Liver (tissue), 7 donors: ENCODE measurements at regions not wholly inside any gene's neighbourhood (a gene's known extent, or its start where the extent isn't known, plus 50 kb on each side); places are given as distances from the start of the nearest gene placed in this dataset.

Source experiments
- DNase-seq: peaks from one replicate; pipeline ENCODE4 v3.0.0-alpha.2; 2017; ENCODE audit warnings: low spot score
- H3K27ac ChIP-seq, 2 donors: one replicate each; pipeline ENCODE4 v1.7.0; 2013; ENCODE audit warnings: inconsistent platforms in 2 of 2, low read length in 2 of 2, control low read depth in 1 of 2, low read depth in 1 of 2, mild to moderate bottlenecking in 1 of 2
- H3K27me3 ChIP-seq, 4 donors: one replicate each; pipeline versions ENCODE4 v1.6.1 to v1.7.0; 2013; ENCODE audit warnings: low read length in 3 of 4, inconsistent platforms in 1 of 4, mild to moderate bottlenecking in 1 of 4, moderate library complexity in 1 of 4; ENCODE audit not compliant: control insufficient read depth in 4 of 4, insufficient read depth in 4 of 4
- H3K36me3 ChIP-seq, 4 donors: one replicate each; pipeline versions ENCODE4 v1.6.1 to v1.7.0; 2013; ENCODE audit warnings: low read length in 3 of 4, mild to moderate bottlenecking in 3 of 4, low read depth in 1 of 4, moderate library complexity in 1 of 4; ENCODE audit not compliant: control insufficient read depth in 4 of 4, insufficient read depth in 3 of 4
- H3K4me1 ChIP-seq, 4 donors: one replicate each; pipeline versions ENCODE4 v1.6.1 to v1.7.0; 2013; ENCODE audit warnings: low read length in 3 of 4, mild to moderate bottlenecking in 3 of 4, moderate library complexity in 1 of 4; ENCODE audit not compliant: control insufficient read depth in 4 of 4, insufficient read depth in 4 of 4
- H3K4me3 ChIP-seq, 3 donors: one replicate each; pipeline versions ENCODE4 v1.6.1 to v1.7.0; 2013; ENCODE audit warnings: low read length in 3 of 3, control low read depth in 1 of 3, low read depth in 1 of 3, mild to moderate bottlenecking in 1 of 3
- H3K9ac ChIP-seq, 2 donors: one replicate each; pipeline ENCODE4 v1.7.0; 2013; ENCODE audit warnings: low read length in 2 of 2, mild to moderate bottlenecking in 2 of 2, moderate library complexity in 2 of 2, control low read depth in 1 of 2, low read depth in 1 of 2
- H3K9me3 ChIP-seq, 4 donors: one replicate each; pipeline versions ENCODE4 v1.6.1 to v1.7.0; 2013; ENCODE audit warnings: low read length in 3 of 4; ENCODE audit not compliant: control insufficient read depth in 4 of 4
- ATF3 ChIP-seq: IDR thresholded peaks from 2 replicates; pipeline ENCODE4 v1.6.1; 2016; ENCODE audit warnings: antibody characterized with exemption
- EGR1 ChIP-seq, 2 donors: IDR thresholded peaks; 2 replicates each; pipeline ENCODE4 v1.6.1; 2016 to 2018; ENCODE audit warnings: antibody characterized with exemption in 2 of 2, low read depth in 2 of 2
- FOXA1 ChIP-seq: IDR thresholded peaks from 2 replicates; pipeline ENCODE4 v1.6.1; 2016; ENCODE audit warnings: antibody characterized with exemption
- GABPA ChIP-seq, 2 donors: IDR thresholded peaks in 1 of 2; conservative IDR thresholded peaks in 1 of 2; 2 replicates each; pipeline ENCODE4 v1.6.1; 2016; ENCODE audit warnings: antibody characterized with exemption in 2 of 2, mild to moderate bottlenecking in 1 of 2, moderate library complexity in 1 of 2
- HNF4A ChIP-seq, 2 donors: conservative IDR thresholded peaks; 2 replicates each; pipeline ENCODE4 v1.6.1; 2016; ENCODE audit warnings: antibody characterized with exemption in 2 of 2, mild to moderate bottlenecking in 2 of 2
- HNF4G ChIP-seq: IDR thresholded peaks from 2 replicates; pipeline ENCODE4 v1.6.1; 2016; ENCODE audit warnings: antibody characterized with exemption
- JUND ChIP-seq, 2 donors: IDR thresholded peaks; 2 replicates each; pipeline ENCODE4 v1.6.1; 2016; ENCODE audit warnings: antibody characterized with exemption in 2 of 2
- MAX ChIP-seq: IDR thresholded peaks from 2 replicates; pipeline ENCODE4 v1.6.1; 2016; ENCODE audit warnings: antibody characterized with exemption
- NR2F2 ChIP-seq: IDR thresholded peaks from 2 replicates; pipeline ENCODE4 v1.6.1; 2016; ENCODE audit warnings: antibody characterized with exemption
- RAD21 ChIP-seq, 2 donors: IDR thresholded peaks; 2 replicates each; pipeline ENCODE4 v1.6.1; 2016; ENCODE audit warnings: antibody characterized with exemption in 2 of 2, mild to moderate bottlenecking in 2 of 2
- REST ChIP-seq: IDR thresholded peaks from 2 replicates; pipeline ENCODE4 v1.6.1; 2016; ENCODE audit warnings: antibody characterized with exemption, mild to moderate bottlenecking
- RXRA ChIP-seq, 2 donors: IDR thresholded peaks; 2 replicates each; pipeline ENCODE4 v1.6.1; 2017 to 2018; ENCODE audit warnings: antibody characterized with exemption in 2 of 2, mild to moderate bottlenecking in 1 of 2
- TAF1 ChIP-seq: conservative IDR thresholded peaks from 2 replicates; pipeline ENCODE4 v1.6.1; 2016; ENCODE audit warnings: antibody characterized with exemption, mild to moderate bottlenecking
- WGBS: extraction: QIAGEN DNeasy Blood & Tissue Kit; methylation state at CpG from one replicate; pipeline ENCODE4 v1.1.7; 2013; 5-methylcytosine and 5-hydroxymethylcytosine counted together
- donor health status: healthy.
- donor health status: healthy.
- donor health status: healthy.
- donor health status: healthy.

GRCh38 chr21:16743317-16743716, 769.5 kb upstream of the CXADR start (continued):
- TF ChIP-seq REST (no peak), MAX (no peak)

- WGBS = 79% methylated on average over 3 of the region's 3 CpGs
- TF ChIP-seq ATF3 (no peak), EGR1 (IDR thresholded peaks at IDR 0.05; ENCODE audit: low read depth in 2 of 2) (no peak), TAF1 (no peak), GABPA (IDR thresholded peaks at IDR 0.05 in 1 of 2, conservative IDR thresholded peaks at IDR 0.05 in 1 of 2) (no peak), HNF4A (conservative IDR thresholded peaks at IDR 0.05) (no peak), JUND (IDR thresholded peaks at IDR 0.05) (no peak), FOXA1 (no peak), NR2F2 (no peak), RXRA (IDR thresholded peaks at IDR 0.05) (no peak), RAD21 (IDR thresholded peaks at IDR 0.05) (no peak), REST (no peak), HNF4G (no peak)
- DNase-seq = no peak
Measured at GRCh38 chr21:16750926-16751325, 761.9 kb upstream of the CXADR start.

More at GRCh38 chr21:16750926-16751325, 761.9 kb upstream of the CXADR start:
- Histone ChIP-seq H3K4me1 (no peaks in the 10 kb centered on the region), H3K4me3 (no peak overlapping the region), H3K36me3 (no peaks in the 10 kb centered on the region), H3K9ac (no peak overlapping the region), H3K27ac (no peak overlapping the region), H3K27me3 (no peaks in the 10 kb centered on the region), H3K9me3 (no peaks in the 10 kb centered on the region)
